ENCODE measurements at regions not wholly inside any gene's neighbourhood (a gene's known extent, or its start where the extent isn't known, plus 50 kb on each side); places are given as distances from the start of the nearest gene placed in this dataset.

DNA sequence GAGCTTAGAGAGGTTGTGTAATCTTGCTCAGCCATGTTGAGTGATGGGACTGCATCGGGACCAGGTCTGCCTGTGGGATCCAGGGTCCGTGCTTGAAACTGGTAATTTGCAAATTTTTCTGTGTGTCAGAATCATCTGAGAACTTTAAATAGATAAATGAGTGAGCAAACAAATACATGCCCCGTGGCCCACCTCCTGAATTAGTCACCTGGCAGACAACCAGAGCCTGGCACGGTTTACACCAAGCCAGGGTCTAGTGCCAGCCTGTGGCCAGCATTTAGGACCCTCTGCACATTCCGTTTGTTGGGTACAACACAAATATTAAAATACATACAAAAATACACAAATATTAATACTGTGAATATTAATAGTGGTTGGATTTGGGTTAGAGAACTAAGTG is 90.6 kb upstream of the STOX2 start:
- no peak for TF ChIP-seq EZH2 (IDR thresholded peaks at IDR 0.05; ENCODE audit: borderline replicate concordance, low read length)
- TF ChIP-seq, protein P1, sequence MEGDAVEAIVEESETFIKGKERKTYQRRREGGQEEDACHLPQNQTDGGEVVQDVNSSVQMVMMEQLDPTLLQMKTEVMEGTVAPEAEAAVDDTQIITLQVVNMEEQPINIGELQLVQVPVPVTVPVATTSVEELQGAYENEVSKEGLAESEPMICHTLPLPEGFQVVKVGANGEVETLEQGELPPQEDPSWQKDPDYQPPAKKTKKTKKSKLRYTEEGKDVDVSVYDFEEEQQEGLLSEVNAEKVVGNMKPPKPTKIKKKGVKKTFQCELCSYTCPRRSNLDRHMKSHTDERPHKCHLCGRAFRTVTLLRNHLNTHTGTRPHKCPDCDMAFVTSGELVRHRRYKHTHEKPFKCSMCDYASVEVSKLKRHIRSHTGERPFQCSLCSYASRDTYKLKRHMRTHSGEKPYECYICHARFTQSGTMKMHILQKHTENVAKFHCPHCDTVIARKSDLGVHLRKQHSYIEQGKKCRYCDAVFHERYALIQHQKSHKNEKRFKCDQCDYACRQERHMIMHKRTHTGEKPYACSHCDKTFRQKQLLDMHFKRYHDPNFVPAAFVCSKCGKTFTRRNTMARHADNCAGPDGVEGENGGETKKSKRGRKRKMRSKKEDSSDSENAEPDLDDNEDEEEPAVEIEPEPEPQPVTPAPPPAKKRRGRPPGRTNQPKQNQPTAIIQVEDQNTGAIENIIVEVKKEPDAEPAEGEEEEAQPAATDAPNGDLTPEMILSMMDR (IDR thresholded peaks at IDR 0.05; ENCODE audit: low read length): no peak
